ENCODE measurements at regions not wholly inside any gene's neighbourhood (a gene's known extent, or its start where the extent isn't known, plus 50 kb on each side); places are given as distances from the start of the nearest gene placed in this dataset.

DNA sequence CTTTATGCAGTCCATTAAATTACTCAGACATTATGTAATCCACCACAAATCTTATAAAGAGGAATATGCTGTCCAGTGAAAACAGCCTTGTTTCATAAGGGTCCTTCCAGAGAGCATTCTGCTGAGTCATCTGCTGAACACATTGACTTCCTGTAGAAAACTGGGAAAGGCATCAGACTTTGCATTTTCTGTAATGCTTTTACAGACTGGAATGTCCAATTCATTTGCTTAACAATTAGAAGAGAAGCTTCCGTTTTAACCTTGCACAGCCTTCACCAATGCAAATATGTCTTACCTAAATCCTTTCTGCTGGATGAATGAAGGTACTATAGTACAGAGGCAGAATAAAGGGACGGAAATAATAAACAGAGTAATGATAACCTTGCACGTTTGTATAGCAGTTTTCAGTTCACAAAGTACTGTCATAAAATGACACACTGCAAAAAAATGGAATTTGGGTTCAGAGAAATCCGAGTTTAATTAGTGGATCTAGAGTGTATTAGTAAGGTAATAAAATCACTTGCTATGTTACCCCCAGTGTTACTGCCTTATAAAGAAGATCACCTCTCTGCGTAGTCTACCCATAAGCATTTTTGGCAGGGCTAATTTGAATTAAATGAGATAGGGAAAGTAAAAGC is 301.5 kb downstream of the PYDC2 start:
- Histone ChIP-seq H3K4me1 (ENCODE audit: control insufficient read depth, insufficient read depth, low read length) (no peaks in the 10 kb centered on the region), H3K36me3 (ENCODE audit: control insufficient read depth, insufficient read depth, low read length) (no peaks in the 10 kb centered on the region), H3K9me3 (ENCODE audit: control insufficient read depth, insufficient read depth, low read depth, low read length) (no peaks in the 10 kb centered on the region; the same call in 1 of the 2 replicates), H3K27ac (ENCODE audit: low read length) (no peak overlapping the region), H3K4me3 (ENCODE audit: low read depth in 2 of 2, low read length in 2 of 2) (no peak overlapping the region), H3K27me3 (ENCODE audit: control insufficient read depth, insufficient read depth, low read length) (no peaks in the 10 kb centered on the region)
- no TSS peak for BruUV-seq (replicated peaks)
- ATAC-seq (no peak), DNase-seq (ENCODE audit: low read depth, low spot score) (no peak)
- TF ChIP-seq, protein P1, sequence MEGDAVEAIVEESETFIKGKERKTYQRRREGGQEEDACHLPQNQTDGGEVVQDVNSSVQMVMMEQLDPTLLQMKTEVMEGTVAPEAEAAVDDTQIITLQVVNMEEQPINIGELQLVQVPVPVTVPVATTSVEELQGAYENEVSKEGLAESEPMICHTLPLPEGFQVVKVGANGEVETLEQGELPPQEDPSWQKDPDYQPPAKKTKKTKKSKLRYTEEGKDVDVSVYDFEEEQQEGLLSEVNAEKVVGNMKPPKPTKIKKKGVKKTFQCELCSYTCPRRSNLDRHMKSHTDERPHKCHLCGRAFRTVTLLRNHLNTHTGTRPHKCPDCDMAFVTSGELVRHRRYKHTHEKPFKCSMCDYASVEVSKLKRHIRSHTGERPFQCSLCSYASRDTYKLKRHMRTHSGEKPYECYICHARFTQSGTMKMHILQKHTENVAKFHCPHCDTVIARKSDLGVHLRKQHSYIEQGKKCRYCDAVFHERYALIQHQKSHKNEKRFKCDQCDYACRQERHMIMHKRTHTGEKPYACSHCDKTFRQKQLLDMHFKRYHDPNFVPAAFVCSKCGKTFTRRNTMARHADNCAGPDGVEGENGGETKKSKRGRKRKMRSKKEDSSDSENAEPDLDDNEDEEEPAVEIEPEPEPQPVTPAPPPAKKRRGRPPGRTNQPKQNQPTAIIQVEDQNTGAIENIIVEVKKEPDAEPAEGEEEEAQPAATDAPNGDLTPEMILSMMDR (IDR thresholded peaks at IDR 0.05) = no peak
- intact Hi-C loops (cut with micrococcal nuclease; ENCODE audit: unreplicated experiment) (no loop called here), in situ Hi-C loops (cut with HindIII; ENCODE audit: low pct_unique_long_range_greater_than_20kb, low sequenced_read_pairs) (no loop called here)
- POLR2A ChIA-PET = no interaction called here
- CTCF ChIA-PET = interaction anchor here (0.7 kb wide), 1 partner anchor 113 kb away, joined by 3 read pairs; no protein-coding TSS in a partner anchor

DNA sequence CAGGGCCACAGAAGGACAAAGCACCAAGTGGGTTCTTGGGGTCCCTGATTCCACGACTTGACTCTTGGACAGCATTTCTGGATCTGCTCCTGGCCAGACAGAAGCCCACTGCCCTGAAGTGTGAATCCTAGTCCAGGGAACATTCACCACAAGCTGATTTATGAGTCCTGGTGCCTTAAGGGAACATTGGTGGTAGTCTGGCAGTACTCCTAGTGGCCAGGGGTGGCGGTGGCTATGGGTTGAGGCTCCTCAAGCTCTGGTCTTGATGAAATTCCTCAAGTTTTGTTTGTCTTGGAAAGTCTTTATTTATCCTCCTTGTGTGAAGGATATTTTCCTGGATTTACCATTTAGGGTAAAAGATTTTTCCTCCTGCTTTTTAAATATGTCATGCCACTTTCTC is 307.5 kb downstream of the PYDC2 start:
- Histone ChIP-seq H3K36me3 (ENCODE audit: control insufficient read depth, insufficient read depth, low read length) (no peaks in the 10 kb centered on the region; the same call in 1 of the 2 replicates), H3K9me3 (ENCODE audit: control insufficient read depth, insufficient read depth, low read depth, low read length) (no peaks in the 10 kb centered on the region), H3K4me1 (ENCODE audit: control insufficient read depth, insufficient read depth, low read length) (no peaks in the 10 kb centered on the region), H3K27ac (ENCODE audit: low read length) (no peak overlapping the region), H3K27me3 (ENCODE audit: control insufficient read depth, insufficient read depth, low read length) (no peaks in the 10 kb centered on the region), H3K4me3 (ENCODE audit: low read depth in 2 of 2, low read length in 2 of 2) (no peak overlapping the region)
- BruUV-seq (replicated peaks) = no TSS peak
- no peak for ATAC-seq
- no peak for DNase-seq (ENCODE audit: low read depth, low spot score)
- intact Hi-C loops (cut with micrococcal nuclease; ENCODE audit: unreplicated experiment) (no loop called here), in situ Hi-C loops (cut with HindIII; ENCODE audit: low pct_unique_long_range_greater_than_20kb, low sequenced_read_pairs) (no loop called here)
- ChIA-PET CTCF (no interaction called here), POLR2A (no interaction called here)
- TF ChIP-seq TCF7L2 (IDR thresholded peaks at IDR 0.05; ENCODE audit: low read depth, low read length) (no peak), POLR2AphosphoS5 (IDR thresholded peaks at IDR 0.05; ENCODE audit: low read depth, low read length) (no peak), SIN3A (IDR thresholded peaks at IDR 0.05; ENCODE audit: borderline replicate concordance, insufficient read depth, low read depth, low read length) (no peak)
- TF ChIP-seq, protein P2, sequence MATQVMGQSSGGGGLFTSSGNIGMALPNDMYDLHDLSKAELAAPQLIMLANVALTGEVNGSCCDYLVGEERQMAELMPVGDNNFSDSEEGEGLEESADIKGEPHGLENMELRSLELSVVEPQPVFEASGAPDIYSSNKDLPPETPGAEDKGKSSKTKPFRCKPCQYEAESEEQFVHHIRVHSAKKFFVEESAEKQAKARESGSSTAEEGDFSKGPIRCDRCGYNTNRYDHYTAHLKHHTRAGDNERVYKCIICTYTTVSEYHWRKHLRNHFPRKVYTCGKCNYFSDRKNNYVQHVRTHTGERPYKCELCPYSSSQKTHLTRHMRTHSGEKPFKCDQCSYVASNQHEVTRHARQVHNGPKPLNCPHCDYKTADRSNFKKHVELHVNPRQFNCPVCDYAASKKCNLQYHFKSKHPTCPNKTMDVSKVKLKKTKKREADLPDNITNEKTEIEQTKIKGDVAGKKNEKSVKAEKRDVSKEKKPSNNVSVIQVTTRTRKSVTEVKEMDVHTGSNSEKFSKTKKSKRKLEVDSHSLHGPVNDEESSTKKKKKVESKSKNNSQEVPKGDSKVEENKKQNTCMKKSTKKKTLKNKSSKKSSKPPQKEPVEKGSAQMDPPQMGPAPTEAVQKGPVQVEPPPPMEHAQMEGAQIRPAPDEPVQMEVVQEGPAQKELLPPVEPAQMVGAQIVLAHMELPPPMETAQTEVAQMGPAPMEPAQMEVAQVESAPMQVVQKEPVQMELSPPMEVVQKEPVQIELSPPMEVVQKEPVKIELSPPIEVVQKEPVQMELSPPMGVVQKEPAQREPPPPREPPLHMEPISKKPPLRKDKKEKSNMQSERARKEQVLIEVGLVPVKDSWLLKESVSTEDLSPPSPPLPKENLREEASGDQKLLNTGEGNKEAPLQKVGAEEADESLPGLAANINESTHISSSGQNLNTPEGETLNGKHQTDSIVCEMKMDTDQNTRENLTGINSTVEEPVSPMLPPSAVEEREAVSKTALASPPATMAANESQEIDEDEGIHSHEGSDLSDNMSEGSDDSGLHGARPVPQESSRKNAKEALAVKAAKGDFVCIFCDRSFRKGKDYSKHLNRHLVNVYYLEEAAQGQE (IDR thresholded peaks at IDR 0.05; ENCODE audit: insufficient read depth in 1 of 2, low read depth in 2 of 2, low read length in 1 of 2) = no peak
- TF ChIP-seq, protein P1 (IDR thresholded peaks at IDR 0.05) = no peak

All from Panc1 (cell line).